ENCODE measurements at regions not wholly inside any gene's neighbourhood (a gene's known extent, or its start where the extent isn't known, plus 50 kb on each side); places are given as distances from the start of the nearest gene placed in this dataset.

DNA sequence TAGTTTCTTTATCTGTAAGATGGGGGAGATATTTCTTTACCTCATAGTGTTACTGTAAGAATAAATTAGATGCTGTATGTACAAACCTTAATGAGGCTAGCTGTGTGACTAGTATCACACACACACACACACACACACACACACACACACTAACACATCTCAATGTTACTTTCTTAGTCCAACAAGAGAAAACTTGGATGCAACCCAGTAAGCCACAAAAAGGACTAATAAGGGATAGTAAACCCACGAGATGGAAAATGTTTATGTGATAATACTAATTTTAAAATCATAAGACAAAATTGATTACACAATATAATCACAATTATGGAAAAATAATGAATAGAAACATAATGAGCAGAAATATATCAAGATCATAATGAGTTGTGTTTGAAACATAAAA lies 437.7 kb upstream of the ZNF507 start:
- TF ChIP-seq CTCF (conservative IDR thresholded peaks at IDR 0.05), result no peak
- TF ChIP-seq ZFX (IDR thresholded peaks at IDR 0.05), result no peak

Data from C4-2B (cell line).